ENCODE measurements at regions not wholly inside any gene's neighbourhood (a gene's known extent, or its start where the extent isn't known, plus 50 kb on each side); places are given as distances from the start of the nearest gene placed in this dataset.
"Not testable (repeated sequence)": the region's sequence is repeated elsewhere in the genome, so short reads cannot be mapped to it uniquely, and the experiment has no call there.

DNA sequence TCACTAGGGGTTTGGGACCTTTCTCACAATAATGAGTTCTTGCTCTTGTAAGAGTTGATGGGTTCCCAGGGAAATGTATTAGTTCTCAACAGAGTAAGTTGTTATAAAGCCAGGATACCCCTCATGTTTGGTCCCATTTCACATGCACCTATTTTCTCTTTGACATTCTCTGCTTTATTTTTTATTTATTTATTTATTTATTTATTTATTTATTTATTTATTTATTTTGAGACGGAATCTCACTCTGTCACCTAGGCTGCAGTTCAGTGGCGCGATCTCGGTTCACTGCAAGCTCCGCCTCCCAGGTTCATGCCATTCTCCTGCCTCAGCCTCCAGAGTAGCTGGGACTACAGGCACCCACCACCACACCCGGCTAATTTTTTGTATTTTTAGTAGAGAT is 52.2 kb downstream of the ACTRT1 start:
- not testable (repeated sequence) for DNase-seq

- DNase-seq: no peak
Measured at GRCh38 chrX:127963696-127964095, 88.5 kb downstream of the ACTRT1 start.

DNA sequence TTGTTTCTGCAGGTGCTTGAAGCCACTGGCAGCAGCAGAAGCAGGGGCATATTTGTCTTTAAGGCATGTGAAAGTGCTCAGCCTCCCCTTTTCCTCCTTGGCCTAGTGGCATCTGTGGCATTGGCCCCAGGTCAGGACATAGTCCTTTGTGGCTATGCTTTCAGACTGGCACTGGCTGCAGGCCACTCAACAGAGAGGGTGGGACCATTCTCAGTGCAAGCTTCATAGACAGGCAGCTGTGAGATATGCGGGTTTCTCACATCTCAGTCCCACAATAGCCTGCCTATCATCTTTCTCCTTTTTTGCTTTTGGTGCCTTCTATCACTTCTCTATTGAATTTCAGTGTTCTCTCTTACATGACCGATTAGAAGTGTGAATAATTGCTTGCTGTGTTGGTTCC is 104.8 kb downstream of the ACTRT1 start:
- DNase-seq: no peak

DNA sequence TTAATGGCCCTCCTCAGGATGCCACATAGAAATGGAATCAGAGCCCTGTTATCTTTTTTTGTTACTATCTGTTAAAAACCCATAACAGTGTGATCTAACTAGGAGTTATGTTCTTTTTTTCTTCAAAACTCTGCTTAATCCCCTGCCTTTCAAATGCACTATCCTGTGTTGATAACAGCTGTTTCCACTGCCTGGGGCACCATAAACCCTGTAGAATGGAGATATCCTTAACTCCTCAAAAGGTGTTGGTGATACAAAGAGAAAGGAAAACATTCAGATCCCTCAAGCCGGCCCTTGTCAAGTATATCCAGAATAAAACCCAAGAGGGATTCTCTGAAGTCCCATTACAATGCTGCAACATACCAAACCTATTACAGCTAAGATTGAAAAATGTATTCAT is 108.6 kb downstream of the ACTRT1 start:
- DNase-seq: no peak

- DNase-seq: no peak
Measured at GRCh38 chrX:127908384-127908783, 143.8 kb downstream of the ACTRT1 start.

- no peak for DNase-seq
Measured at GRCh38 chrX:127888767-127889166, 163.4 kb downstream of the ACTRT1 start.

DNA sequence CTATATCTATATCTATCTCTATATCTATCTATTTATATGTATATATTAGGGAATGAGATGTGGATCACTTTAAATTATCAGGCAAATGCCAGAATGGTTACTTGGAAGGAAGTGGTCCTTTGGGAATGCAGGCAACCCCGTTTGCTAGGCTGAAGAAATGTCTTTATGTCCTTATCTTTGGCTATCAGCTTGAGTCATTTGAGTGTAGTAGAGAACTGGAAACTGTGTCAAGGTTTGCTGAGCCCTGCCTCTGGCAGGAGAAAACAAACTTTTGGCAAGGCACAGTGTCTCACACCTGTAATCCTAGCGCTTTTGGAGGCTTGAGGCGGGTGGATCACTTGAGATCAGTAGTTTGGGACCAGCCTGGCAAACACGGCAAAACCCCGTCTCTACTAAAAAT is 167.3 kb downstream of the ACTRT1 start:
- DNase-seq: no peak

DNA sequence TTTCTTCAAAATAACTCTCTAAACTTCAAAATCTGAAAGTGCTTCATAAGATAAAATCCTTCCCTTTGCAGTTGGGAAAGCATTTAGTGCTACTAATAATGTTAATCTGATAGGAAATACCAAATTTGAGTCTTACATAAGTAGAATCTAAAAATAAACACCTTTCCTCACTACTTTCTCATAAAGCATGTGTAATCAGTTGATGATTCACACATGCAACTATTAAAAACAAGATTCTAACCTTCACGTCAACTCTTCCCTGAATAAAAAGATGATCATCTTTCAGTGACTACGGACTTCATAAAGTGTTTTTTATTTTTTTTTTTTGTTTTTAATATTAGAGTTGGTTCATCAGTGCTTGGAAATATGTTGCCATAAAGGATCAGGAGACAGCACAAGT is 172.6 kb downstream of the ACTRT1 start:
- DNase-seq: peak; percentile 42

DNA sequence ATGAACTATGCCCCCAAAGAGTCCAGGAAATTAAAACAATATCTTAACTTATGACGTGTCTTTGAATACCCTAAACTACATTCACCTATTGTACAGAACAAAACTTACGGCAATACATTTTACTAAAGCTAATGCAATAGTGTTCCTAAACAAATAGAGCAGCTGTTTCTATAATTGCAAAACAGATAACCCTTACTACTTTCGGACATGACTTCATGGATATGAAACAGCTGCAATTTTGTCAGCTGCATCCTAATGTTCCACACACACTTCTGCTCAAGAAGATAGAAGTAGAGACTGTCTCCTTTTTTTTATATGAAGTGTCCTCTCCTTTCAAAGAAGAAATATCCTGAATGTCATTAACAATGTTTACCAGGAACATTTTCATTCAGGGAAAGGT is 174.9 kb downstream of the ACTRT1 start:
- DNase-seq: peak; percentile 43

DNA sequence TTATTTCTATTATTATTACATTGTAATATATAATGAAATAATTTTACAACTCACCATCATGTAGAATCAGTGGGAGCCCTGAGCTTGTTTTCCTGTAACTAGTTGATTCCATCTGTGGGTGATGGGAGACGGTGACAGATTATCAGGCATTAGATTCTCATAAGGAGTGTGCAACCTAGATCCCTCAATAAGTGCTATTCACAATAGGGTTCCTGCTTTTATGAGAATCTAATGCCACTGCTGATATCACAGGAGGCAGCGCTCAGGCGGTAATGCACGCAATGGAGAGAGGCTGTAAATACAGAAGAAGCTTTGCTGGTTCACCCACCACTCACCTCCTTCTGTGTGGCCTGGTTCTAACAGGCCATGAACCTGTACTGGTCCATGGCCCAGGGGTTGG is 178.6 kb downstream of the ACTRT1 start:
- no peak for DNase-seq

GRCh38 chrX:127866857-127867256 is 185.3 kb downstream of the ACTRT1 start:
- DNase-seq: not testable (repeated sequence)

GRCh38 chrX:127861611-127862010 is 190.6 kb downstream of the ACTRT1 start:
- no peak for DNase-seq

All from dermis blood vessel endothelial cell (primary cell).